ENCODE measurements at regions not wholly inside any gene's neighbourhood (a gene's known extent, or its start where the extent isn't known, plus 50 kb on each side); places are given as distances from the start of the nearest gene placed in this dataset.

GRCh38 chr14:99064262-99064954 is 207.6 kb downstream of the BCL11B start:
- Histone ChIP-seq H3K9ac (no peak overlapping the region), H3K4me3 (ENCODE audit: low read depth, low read length) (no peak overlapping the region), H3K9me3 (ENCODE audit: control insufficient read depth, low read length) (no peaks in the 10 kb centered on the region), H3K79me2 (no peaks in the 10 kb centered on the region), H3K4me1 (no peaks in the 10 kb centered on the region), H2AFZ (no peak overlapping the region), H3K27ac (no peak overlapping the region), H3K4me2 (ENCODE audit: low read length) (no peak overlapping the region), H3K27me3 (ENCODE audit: control insufficient read depth, insufficient read depth, low read length) (no peaks in the 10 kb centered on the region), H3K36me3 (ENCODE audit: control insufficient read depth, insufficient read depth, low read length) (no peaks in the 10 kb centered on the region)
- TF ChIP-seq, protein P1, sequence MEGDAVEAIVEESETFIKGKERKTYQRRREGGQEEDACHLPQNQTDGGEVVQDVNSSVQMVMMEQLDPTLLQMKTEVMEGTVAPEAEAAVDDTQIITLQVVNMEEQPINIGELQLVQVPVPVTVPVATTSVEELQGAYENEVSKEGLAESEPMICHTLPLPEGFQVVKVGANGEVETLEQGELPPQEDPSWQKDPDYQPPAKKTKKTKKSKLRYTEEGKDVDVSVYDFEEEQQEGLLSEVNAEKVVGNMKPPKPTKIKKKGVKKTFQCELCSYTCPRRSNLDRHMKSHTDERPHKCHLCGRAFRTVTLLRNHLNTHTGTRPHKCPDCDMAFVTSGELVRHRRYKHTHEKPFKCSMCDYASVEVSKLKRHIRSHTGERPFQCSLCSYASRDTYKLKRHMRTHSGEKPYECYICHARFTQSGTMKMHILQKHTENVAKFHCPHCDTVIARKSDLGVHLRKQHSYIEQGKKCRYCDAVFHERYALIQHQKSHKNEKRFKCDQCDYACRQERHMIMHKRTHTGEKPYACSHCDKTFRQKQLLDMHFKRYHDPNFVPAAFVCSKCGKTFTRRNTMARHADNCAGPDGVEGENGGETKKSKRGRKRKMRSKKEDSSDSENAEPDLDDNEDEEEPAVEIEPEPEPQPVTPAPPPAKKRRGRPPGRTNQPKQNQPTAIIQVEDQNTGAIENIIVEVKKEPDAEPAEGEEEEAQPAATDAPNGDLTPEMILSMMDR (IDR thresholded peaks at IDR 0.05) = no peak

DNA sequence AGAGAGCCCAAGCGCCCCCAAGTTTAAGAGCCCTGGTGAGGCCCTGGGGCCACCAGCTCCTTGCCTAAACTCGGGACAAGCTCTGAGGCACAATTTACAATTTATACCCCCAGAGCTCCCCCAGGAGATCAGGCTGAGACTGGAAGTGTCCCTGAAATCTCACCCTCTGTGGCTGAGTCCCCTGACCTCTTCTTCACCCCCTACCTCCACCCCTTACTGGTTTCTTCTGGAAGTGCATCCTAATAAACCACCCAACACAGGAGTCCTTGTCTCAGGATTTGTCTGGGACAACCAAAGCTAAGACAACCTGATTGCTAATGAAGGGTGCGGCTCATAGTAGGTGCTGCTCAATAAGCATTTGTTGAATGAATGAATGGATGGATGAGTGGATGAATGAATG is 206.4 kb downstream of the BCL11B start:
- Histone ChIP-seq H2AFZ (no peak overlapping the region), H3K4me2 (ENCODE audit: low read length) (no peak overlapping the region), H3K79me2 (no peaks in the 10 kb centered on the region), H3K27me3 (ENCODE audit: control insufficient read depth, insufficient read depth, low read length) (no peaks in the 10 kb centered on the region), H3K36me3 (ENCODE audit: control insufficient read depth, insufficient read depth, low read length) (no peaks in the 10 kb centered on the region), H3K9ac (no peak overlapping the region), H3K4me3 (ENCODE audit: low read depth, low read length) (no peak overlapping the region), H3K4me1 (no peaks in the 10 kb centered on the region), H3K9me3 (ENCODE audit: control insufficient read depth, low read length) (no peaks in the 10 kb centered on the region), H3K27ac (no peak overlapping the region)
- TF ChIP-seq, protein P1 (IDR thresholded peaks at IDR 0.05) = no peak

DNA sequence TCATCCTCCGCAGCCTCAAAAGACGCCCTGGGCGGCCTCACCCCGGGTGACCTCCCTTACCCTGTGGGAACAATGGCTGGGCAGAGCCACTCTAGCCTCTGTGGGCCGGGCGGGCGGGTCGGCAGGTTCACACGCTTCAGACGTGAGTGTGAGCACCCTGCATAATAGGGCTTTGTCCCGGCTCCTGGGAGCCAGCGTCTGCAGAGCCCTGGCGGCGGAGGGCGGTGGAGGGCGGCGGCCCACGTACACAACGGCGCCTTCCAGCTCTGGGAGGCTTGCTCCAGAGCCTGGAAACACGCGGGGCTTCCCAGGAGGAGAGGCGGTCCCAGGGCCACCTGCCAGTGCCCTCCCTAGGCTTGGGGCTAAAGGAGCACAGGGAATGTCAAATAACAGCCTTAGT is 205.6 kb downstream of the BCL11B start:
- Histone ChIP-seq H3K9me3 (ENCODE audit: control insufficient read depth, low read length) (no peaks in the 10 kb centered on the region), H3K27me3 (ENCODE audit: control insufficient read depth, insufficient read depth, low read length) (no peaks in the 10 kb centered on the region), H3K27ac (no peak overlapping the region), H3K36me3 (ENCODE audit: control insufficient read depth, insufficient read depth, low read length) (no peaks in the 10 kb centered on the region), H3K4me1 (no peaks in the 10 kb centered on the region), H2AFZ (no peak overlapping the region), H3K4me3 (ENCODE audit: low read depth, low read length) (no peak overlapping the region), H3K79me2 (no peaks in the 10 kb centered on the region), H3K4me2 (ENCODE audit: low read length) (no peak overlapping the region), H3K9ac (no peak overlapping the region)
- TF ChIP-seq, protein P1 (IDR thresholded peaks at IDR 0.05) = no peak

- H3K4me3 ChIP-seq (ENCODE audit: low read depth, low read length) = no peak overlapping the region
- H3K4me2 ChIP-seq (ENCODE audit: low read length) = no peak overlapping the region
- TF ChIP-seq, protein P1 (IDR thresholded peaks at IDR 0.05) = no peak
- no peaks in the 10 kb centered on the region for H3K4me1 ChIP-seq
- no peak overlapping the region for H3K27ac ChIP-seq
- H3K9me3 ChIP-seq (ENCODE audit: control insufficient read depth, low read length) = no peaks in the 10 kb centered on the region
- H3K9ac ChIP-seq = no peak overlapping the region
- no peaks in the 10 kb centered on the region for H3K27me3 ChIP-seq (ENCODE audit: control insufficient read depth, insufficient read depth, low read length)
- no peak overlapping the region for H2AFZ ChIP-seq
- H3K79me2 ChIP-seq = no peaks in the 10 kb centered on the region
- no peaks in the 10 kb centered on the region for H3K36me3 ChIP-seq (ENCODE audit: control insufficient read depth, insufficient read depth, low read length)
Measured at GRCh38 chr14:99067141-99067920, 204.7 kb downstream of the BCL11B start.
